Left cardiac atrium (tissue), 4 donors: ENCODE measurements at regions not wholly inside any gene's neighbourhood (a gene's known extent, or its start where the extent isn't known, plus 50 kb on each side); places are given as distances from the start of the nearest gene placed in this dataset.

ENCODE experiments used
- ATAC-seq, 2 donors: fragments of 200-7000 bp; cut with Tn5 transposase; one replicate each; pipeline ENCODE4 v1.9.1; 2020; ENCODE audit warnings: mild to moderate bottlenecking in 2 of 2, moderate library complexity in 2 of 2
- DNase-seq: peaks from one replicate; pipeline ENCODE4 v3.0.0-alpha.2; 2020
- intact Hi-C, 2 donors: fragments of 100-400 bp; cut with DNase I; formaldehyde crosslinking; loops; one replicate each; pipeline versions ENCODE4 v1.14.1 to v1.15.1; 2022 to 2023
- donor health status: DM: no; HTN: yes; CAD: no.
- donor health status: DM: no; HTN: yes; CAD: no; lungs with severe emphysema.
- donor health status: DM: yes; HTN: yes; CAD: no.
- donor health status: Dilated cardiomyopathy.

GRCh38 chr2:145841973-145842372 is 1322.1 kb upstream of the ZEB2 start:
- intact Hi-C loops: no loop called here
- ATAC-seq: peak; percentile 41 to 52
- no peak for DNase-seq

GRCh38 chr2:145836986-145837385 is 1317.1 kb upstream of the ZEB2 start:
- intact Hi-C loops: no loop called here
- no peak for DNase-seq
- no peak for ATAC-seq

DNA sequence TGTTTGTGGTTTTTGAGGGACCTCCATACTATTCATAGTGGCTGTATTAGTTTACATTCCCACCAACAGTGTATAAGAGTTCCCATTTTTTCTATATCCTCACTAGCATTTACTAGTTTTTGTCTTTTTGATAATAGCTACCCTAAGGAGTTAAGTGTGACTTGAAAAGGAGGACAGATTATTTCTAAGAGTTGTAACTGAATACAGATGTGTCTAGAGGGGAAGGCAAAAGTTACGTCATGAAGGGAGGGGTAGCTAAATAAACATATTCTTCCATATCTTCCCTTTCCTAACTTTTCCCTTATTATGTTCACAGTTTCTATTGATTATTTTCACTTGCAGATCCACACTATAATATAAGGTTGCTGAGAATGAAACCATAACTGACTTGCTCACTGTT is 1315.7 kb upstream of the ZEB2 start:
- DNase-seq: no peak
- intact Hi-C loops: no loop called here

DNA sequence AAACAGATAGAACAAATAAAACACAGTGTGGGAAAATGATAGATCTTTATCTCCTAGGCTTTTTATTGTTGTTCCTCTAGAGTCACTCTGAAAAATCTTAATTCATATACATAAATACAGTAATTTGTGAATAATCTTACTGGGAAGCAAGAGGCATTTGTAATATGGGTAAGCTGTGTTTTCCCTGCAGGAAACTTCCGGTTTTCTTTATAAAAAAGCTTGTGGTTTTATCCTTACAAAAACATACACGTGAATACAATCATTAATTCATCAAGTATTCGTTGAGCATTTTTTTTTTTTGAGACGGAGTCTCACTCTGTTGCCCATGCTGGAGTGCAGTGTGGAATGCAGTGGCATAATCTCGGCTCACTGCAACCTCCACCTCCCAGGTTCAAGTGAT is 1312.8 kb upstream of the ZEB2 start:
- ATAC-seq: no peak
- intact Hi-C loops: no loop called here

More for the DNA sequence above, 1315.7 kb upstream of the ZEB2 start:
- no peak for ATAC-seq

GRCh38 chr2:145829931-145830330 is 1310.0 kb upstream of the ZEB2 start:
- intact Hi-C loops: no loop called here
- DNase-seq (no peak), ATAC-seq (no peak)

More for the DNA sequence above, 1312.8 kb upstream of the ZEB2 start:
- no peak for DNase-seq

- intact Hi-C loops: no loop called here
- DNase-seq (no peak), ATAC-seq (no peak)
These were observed 1307.3 kb upstream of the ZEB2 start for GRCh38 chr2:145827235-145827634.

- intact Hi-C loops: no loop called here
- DNase-seq (no peak), ATAC-seq (no peak)
These were observed 1304.5 kb upstream of the ZEB2 start for GRCh38 chr2:145824384-145824783.

- no peak for ATAC-seq
- intact Hi-C loops: no loop called here
- no peak for DNase-seq
These were observed 1303.1 kb upstream of the ZEB2 start for GRCh38 chr2:145822892-145823534.

- ATAC-seq (no peak), DNase-seq (no peak)
- intact Hi-C loops: no loop called here
These were observed 1300.7 kb upstream of the ZEB2 start for GRCh38 chr2:145820651-145821050.

DNA sequence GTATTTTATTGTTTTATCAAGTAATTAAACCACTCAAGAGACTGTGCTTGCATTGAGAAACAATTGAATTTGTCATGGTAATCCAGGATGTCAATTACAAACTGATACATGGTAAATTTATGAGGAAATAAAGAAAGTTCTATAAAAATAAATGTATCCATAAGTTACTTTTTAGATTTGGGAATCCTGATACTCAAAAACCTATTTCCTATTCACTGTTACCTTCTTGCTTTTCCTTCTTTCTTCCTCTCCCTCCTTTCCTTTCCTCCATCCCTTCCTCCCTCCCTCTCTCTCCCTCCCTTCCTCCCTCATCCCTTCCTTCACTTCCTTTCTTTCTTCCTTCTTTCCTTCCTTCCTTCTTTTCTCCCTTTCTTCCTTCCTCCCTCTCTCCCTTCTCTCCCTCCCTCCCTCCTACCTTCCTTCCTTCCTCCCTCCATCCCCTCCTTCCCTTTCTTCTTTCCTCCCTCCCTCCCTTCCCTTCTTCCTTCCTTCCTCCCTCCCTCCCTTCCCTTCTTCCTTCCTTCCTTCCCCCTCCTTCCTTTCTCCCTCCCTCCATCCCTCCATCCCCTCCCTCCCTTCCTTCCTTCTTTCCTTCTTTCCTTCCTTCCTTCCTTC is 1299.1 kb upstream of the ZEB2 start:
- ATAC-seq (no peak), DNase-seq (no peak)
- intact Hi-C loops: no loop called here

- DNase-seq (no peak), ATAC-seq (no peak)
- intact Hi-C loops: no loop called here
These were observed 1296.0 kb upstream of the ZEB2 start for GRCh38 chr2:145815933-145816332.

- intact Hi-C loops: no loop called here
- no peak for ATAC-seq
- no peak for DNase-seq
These were observed 1293.6 kb upstream of the ZEB2 start for GRCh38 chr2:145813481-145813880.

DNA sequence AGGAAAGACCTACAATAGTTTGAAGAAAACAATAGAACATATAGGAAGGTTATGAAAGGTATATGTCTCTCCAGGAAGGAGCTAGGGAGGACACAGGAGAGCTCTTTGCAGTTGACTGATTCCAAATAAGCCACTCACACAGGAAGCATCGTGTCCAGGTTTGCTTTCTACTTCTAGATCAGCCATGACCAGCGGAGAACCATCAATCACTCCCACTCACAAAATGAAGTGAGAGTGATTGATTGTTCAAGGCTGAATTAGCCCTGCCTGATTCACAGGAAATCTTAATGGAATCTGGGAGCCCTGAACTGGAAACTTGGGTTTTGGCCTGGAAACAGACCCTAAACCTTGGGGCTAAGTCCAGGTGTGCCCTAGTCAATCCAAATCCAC is 1292.2 kb upstream of the ZEB2 start:
- no peak for ATAC-seq
- intact Hi-C loops: no loop called here
- DNase-seq: no peak

GRCh38 chr2:145811276-145812164 is 1291.6 kb upstream of the ZEB2 start:
- DNase-seq: no peak
- peak; percentile 39 to 41 for ATAC-seq
- intact Hi-C loops: no loop called here

- DNase-seq: no peak
- intact Hi-C loops: no loop called here
- no peak for ATAC-seq
These were observed 1288.0 kb upstream of the ZEB2 start for GRCh38 chr2:145807968-145808367.

DNA sequence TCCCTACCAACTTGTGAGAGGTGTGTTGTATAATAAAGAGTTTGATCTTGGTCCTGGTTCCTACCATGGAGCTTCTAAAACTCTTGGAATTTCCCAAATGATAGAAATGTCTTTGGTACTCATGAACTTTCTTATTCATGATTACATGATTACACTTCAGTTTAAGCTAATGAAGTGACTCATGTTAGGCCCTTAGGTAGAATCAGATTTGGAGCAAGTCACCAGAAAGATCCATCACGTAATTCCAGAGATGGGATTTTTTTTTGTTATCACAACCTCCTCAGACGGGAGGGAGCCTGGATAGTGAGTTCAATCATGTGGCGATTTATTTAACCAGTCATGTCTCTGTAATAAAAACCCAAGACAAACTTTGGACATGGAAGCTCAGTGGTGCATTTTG is 1287.6 kb upstream of the ZEB2 start:
- no peak for DNase-seq
- no peak for ATAC-seq
- intact Hi-C loops: no loop called here

DNA sequence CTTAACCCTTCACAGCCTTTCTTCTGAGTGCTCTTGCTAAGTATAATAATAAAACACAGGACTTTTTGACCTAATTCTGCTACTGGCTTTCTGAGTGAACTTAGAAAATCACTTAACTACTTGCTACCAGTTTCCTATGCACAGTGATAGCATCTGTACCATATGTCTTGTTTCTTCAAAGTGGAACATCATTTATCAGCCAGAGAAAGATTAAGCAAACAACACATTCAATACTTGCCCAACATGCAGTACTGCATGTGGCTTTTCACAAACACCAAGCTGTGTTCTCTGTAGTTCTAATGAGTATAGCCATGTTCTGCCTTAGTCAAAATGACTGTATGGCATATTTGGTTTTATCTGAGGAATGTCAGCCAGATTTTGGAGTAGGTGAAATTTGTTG is 1286.6 kb upstream of the ZEB2 start:
- no peak for ATAC-seq
- intact Hi-C loops: no loop called here
- DNase-seq: no peak

- ATAC-seq: no peak
These were observed 1282.2 kb upstream of the ZEB2 start for GRCh38 chr2:145802133-145802532.

DNA sequence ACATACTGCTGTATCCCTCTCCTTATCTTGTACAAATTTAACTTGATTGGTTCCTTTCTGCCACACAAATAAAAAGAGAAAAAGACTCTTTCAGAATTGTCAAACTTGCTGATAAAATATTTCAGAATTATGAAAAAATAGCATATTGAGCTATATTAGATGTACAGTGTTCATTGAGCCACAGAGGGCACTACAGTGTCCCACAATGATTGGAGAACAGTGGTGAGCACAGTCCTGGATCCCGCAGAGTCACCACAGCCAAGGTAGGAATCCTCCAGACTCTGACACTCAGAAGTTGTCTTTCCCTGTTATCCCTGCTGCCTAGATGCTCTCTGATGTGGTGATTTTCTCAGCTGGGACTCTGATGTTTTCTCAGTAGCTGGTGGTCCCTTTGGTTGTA is 1281.3 kb upstream of the ZEB2 start:
- ATAC-seq: no peak
- no peak for DNase-seq
- intact Hi-C loops: no loop called here

More at GRCh38 chr2:145802133-145802532, 1282.2 kb upstream of the ZEB2 start:
- intact Hi-C loops: no loop called here
- no peak for DNase-seq
